ENCODE measurements at regions not wholly inside any gene's neighbourhood (a gene's known extent, or its start where the extent isn't known, plus 50 kb on each side); places are given as distances from the start of the nearest gene placed in this dataset.
"Not testable (repeated sequence)": the region's sequence is repeated elsewhere in the genome, so short reads cannot be mapped to it uniquely, and the experiment has no call there.

DNA sequence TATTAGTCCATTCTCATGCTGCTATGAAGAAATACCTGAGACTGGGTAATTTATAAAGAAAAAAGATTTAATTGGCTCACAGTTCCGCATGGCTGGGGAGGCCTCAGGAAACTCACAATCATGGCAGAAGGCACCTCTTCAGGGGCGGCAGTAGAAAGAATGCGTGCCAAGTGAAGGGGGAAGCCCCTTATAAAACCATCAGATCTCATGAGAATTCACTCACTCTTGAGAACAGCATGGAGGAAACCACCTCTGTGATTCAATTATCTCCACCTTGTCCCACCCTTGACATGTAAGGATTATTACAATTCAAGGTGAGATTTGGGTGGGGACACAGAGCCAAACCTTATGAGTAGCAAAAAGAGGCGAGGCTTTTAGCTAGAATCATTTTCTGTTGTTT, 60.7 kb upstream of the P2RY1 start:
- not testable (repeated sequence) for DNase-seq (ENCODE audit: low read depth)

DNA sequence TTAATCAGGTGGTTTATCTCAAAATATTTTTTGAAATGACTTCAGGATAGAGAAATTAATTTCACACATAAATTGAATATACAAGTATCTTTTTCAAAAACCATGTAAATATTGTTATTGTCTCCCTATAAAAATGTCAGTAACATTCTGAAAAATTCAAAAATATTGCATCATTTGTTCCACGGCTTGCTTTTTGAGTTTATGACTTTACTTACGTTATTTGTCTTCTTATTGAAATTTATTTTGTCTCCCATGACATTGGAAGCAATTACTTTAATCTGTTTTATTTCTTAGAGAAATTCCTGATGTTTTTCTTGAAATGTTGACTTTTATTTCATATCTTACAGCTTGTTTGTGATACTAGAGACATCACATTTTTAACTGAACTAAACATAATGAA, 56.9 kb upstream of the P2RY1 start:
- DNase-seq (ENCODE audit: low read depth): no peak

DNA sequence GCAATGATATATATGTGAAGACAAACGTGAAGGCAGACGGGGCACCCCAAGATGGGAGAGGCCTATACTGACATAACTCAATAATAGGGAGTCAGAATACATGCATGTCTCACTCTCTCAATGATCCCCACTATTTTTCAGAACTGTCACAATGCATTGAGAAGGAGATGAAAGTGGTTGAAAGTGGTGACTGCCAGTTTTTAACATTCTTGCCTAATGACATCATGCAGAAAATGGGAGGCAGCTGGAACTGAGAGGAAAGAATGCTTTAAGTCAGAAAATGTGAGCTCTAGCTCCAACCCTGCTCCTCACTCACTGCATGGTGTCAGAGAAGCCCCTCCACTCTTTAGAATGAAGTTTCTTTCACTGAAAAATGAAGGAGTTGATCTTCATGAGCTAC, 55.3 kb upstream of the P2RY1 start:
- DNase-seq (ENCODE audit: low read depth): peak; percentile 10

DNA sequence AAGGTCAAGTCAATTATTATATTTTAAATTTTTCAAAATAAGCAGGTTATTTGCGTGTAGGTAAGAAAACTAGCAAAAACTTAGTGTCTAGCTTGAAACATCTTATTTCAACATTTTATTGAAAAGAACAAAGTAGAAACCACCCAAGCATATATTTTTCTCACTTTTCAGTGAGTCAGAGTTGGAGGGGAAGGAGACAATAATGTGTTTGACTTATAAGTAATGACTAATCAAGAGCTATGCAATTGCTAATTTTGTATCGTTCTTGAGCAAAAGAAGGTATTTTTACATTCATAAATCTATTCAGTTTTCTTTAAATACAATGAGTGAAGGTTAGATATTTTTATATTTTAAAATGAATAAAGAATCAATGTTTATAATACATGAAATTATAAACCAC, 54.4 kb upstream of the P2RY1 start:
- DNase-seq (ENCODE audit: low read depth): no peak

DNA sequence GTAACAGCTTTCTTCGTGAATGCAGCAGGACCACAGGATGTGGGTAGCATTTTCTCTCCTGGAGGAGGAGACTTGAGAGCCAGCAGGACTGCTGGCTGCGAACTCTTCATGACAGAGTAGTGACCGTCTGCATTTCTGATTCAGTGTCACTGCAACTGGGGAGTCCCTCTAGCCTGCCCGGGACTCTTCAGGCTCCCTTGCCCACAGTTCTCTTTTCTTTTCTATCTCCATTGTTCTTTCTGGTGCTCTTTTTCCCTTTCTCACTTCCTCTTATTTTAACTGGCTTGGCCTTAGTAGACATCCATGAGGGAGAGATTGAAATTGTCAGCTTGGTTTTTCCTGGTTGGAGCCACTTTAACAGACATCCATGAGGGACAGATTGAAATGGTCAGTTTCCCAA, 49.9 kb upstream of the P2RY1 start:
- DNase-seq (ENCODE audit: low read depth): no peak

All from GM04504 (cell line).